ENCODE measurements at regions not wholly inside any gene's neighbourhood (a gene's known extent, or its start where the extent isn't known, plus 50 kb on each side); places are given as distances from the start of the nearest gene placed in this dataset.

DNA sequence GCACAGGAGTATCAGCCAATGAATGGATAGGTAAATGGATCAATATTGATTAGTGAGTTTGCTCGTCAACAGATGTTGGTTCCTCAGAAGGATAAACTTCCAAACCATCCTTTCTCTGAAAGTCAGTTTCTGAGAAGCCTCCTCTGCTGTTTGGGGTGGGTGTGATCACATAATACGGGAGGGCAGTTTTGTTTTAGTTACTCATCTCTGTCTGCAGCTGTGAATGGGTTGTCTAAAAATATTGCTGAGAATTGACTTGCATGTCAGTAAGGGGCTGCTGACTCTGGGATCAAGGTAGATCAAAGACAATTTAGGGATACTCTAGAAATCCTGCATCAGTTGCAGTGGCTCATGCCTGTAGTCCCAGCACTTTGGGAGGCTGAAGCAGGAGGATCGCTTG, 390.8 kb upstream of the AMELY start:
- no peak for TF ChIP-seq POLR2A (IDR thresholded peaks at IDR 0.05)
- TF ChIP-seq, protein P1, sequence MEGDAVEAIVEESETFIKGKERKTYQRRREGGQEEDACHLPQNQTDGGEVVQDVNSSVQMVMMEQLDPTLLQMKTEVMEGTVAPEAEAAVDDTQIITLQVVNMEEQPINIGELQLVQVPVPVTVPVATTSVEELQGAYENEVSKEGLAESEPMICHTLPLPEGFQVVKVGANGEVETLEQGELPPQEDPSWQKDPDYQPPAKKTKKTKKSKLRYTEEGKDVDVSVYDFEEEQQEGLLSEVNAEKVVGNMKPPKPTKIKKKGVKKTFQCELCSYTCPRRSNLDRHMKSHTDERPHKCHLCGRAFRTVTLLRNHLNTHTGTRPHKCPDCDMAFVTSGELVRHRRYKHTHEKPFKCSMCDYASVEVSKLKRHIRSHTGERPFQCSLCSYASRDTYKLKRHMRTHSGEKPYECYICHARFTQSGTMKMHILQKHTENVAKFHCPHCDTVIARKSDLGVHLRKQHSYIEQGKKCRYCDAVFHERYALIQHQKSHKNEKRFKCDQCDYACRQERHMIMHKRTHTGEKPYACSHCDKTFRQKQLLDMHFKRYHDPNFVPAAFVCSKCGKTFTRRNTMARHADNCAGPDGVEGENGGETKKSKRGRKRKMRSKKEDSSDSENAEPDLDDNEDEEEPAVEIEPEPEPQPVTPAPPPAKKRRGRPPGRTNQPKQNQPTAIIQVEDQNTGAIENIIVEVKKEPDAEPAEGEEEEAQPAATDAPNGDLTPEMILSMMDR (IDR thresholded peaks at IDR 0.05), result no peak
